RWPE1 (cell line): ENCODE measurements at regions not wholly inside any gene's neighbourhood (a gene's known extent, or its start where the extent isn't known, plus 50 kb on each side); places are given as distances from the start of the nearest gene placed in this dataset.

Source experiments
- CTCF ChIA-PET: fragments of 350-600 bp; sonication (Branson Sonifier 250); formaldehyde crosslinking; extraction: SDS; loops from one replicate; lab custom pipeline; 2021; lab: Yijun Ruan, JAX
- POLR2A ChIA-PET: fragments of 400-600 bp; formaldehyde crosslinking; extraction: SDS; loops from one replicate; lab custom pipeline; 2020; ENCODE audit warnings: antibody characterized with exemption; ENCODE audit not compliant: low non-redundant PET; lab: Yijun Ruan, JAX
- DNase-seq: peaks from one replicate; pipeline ENCODE4 v3.0.0; 2012; ENCODE audit warnings: low spot score
- H3K27ac ChIP-seq: fragments of 450-650 bp; 2 replicates; pipeline ENCODE4 v1.5.1; 2017
- CTCF ChIP-seq: fragments of 450-650 bp; conservative IDR thresholded peaks from 2 replicates; pipeline ENCODE4 v1.5.1; 2017; ENCODE audit warnings: low read depth, mild to moderate bottlenecking

GRCh38 chr10:130719448-130719752 is 583.2 kb downstream of the GLRX3 start:
- H3K27ac ChIP-seq: no peak overlapping the region
- no peak for TF ChIP-seq CTCF
- ChIA-PET CTCF (no interaction called here), POLR2A (no interaction called here)
- DNase-seq: no peak

DNA sequence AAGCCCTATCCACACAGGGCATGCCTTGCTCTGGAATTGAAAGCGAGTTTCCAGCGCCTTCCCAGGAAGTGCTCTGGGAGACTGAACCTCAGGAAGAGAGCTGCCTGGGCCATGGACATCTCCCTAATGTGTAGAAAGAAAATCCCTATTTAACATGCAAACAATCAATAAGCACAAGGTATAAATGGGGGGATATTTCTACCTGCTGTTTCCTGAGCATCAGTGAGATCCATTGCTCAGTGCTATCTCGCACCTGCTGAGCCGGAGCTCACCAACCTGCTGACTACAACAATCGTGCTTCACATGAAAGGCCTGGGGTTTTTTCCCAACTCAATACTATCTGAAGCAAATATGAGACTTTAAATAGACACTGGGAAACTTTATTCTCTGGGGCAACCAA is 584.0 kb downstream of the GLRX3 start:
- POLR2A ChIA-PET: no interaction called here
- CTCF ChIA-PET: no interaction called here
- H3K27ac ChIP-seq: no peak overlapping the region
- TF ChIP-seq CTCF: no peak
- DNase-seq: no peak

DNA sequence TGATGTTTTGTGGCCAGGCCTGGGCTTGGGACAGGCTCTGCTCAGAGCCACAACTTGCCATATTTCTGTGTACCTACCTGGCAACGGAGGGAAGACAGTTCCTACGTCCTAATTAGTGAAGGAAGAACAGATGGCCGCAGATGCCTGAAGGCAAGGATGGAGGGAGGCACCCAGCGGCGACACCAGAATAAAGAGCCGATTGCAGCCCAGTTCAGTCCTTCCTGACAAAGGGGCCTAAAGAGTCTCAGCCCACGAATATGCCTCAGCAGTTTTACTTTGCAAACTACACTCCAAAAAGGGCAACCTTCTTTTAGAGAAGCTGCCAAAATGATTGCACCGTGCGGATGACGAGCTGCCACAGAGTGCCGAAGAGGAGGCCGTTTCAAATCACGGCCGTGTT is 585.8 kb downstream of the GLRX3 start:
- DNase-seq: no peak
- H3K27ac ChIP-seq: no peak overlapping the region
- TF ChIP-seq CTCF: no peak
- ChIA-PET CTCF (no interaction called here), POLR2A (no interaction called here)

DNA sequence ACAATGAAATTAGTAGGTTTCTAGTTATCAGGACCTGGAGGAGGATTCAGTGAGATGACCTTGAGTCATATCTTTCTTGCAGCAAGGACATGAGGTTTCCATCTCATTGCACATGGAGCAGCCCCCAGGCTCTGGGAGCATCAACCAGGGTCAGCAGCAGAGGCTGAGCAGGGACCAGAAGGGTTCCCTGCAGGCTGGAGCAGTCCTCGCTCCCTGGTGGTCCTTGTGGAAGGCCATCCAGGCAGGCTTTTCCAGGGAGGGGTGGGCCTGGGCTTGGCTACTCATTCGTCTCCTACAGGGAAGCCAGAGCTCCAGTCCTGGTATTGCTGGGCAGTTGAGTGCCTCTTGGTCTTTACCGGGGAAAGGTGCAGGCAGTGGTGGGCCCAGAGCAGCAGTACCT is 587.5 kb downstream of the GLRX3 start:
- no peak for TF ChIP-seq CTCF
- ChIA-PET CTCF (interaction anchor here (0.6 kb wide), 1 partner anchor 13 kb away, joined by 3 read pairs; no protein-coding TSS in a partner anchor), POLR2A (no interaction called here)
- no peak for DNase-seq
- no peak overlapping the region for H3K27ac ChIP-seq

DNA sequence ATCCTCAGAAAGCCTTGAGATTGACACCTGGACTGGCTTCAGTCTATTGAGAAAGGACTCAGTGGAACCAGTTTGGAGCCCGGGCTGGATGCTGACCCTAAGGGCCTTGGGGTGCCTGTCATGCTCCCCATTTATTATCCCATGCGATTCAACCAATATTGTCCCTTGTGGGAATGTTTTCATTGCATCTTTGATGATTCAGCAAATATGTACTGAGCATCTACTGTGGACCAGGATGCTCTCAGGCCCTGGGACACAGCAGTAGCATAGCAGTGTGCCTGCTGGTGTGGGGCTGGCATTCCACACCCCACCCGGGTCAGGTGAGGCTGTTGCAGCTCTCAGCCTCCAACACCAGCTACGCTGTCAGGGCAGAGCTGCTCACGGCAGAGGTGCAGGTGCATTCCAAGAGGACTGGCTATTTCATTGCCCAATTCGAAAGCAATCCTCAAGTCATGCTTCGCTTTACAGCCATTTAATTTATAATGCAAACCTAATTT is 586.0 kb downstream of the TCERG1L start:
- H3K27ac ChIP-seq: no peak overlapping the region
- no peak for TF ChIP-seq CTCF
- ChIA-PET CTCF (no interaction called here), POLR2A (no interaction called here)
- DNase-seq: no peak

GRCh38 chr10:130726996-130727725 is 584.4 kb downstream of the TCERG1L start:
- ChIA-PET CTCF (interaction anchor here (0.5 kb wide), 1 partner anchor 581 kb away, joined by 3 read pairs; no protein-coding TSS in a partner anchor), POLR2A (no interaction called here)
- DNase-seq: no peak

More at GRCh38 chr10:130726996-130727725, 584.4 kb downstream of the TCERG1L start:
- no peak for TF ChIP-seq CTCF
- H3K27ac ChIP-seq: no peak overlapping the region
